GM23338 (cell line): ENCODE measurements at regions not wholly inside any gene's neighbourhood (a gene's known extent, or its start where the extent isn't known, plus 50 kb on each side); places are given as distances from the start of the nearest gene placed in this dataset.

Experiments
- CREB1 ChIP-seq: fragments of 250-450 bp; sonication (Bioruptor Pico); IDR thresholded peaks from 2 replicates; pipeline ENCODE4 v1.5.0; 2020; ENCODE audit warnings: low read depth, mild to moderate bottlenecking, moderate library complexity
- CTCF ChIP-seq, 2 experiments: fragments of 200-600 bp in 1 of 2; sonication (generic) in 1 of 2; conservative IDR thresholded peaks; 2 replicates each; pipeline versions ENCODE4 v1.5.1 to v1.6.1; 2016 to 2017; ENCODE audit warnings: antibody characterized with exemption in 2 of 2, low read depth in 2 of 2, mild to moderate bottlenecking in 2 of 2, moderate library complexity in 1 of 2
- ETS1 ChIP-seq: IDR thresholded peaks from 2 replicates; pipeline ENCODE4 v1.6.1; 2016; ENCODE audit warnings: antibody characterized with exemption
- EZH2phosphoT487 ChIP-seq: fragments of 200-600 bp; sonication (generic); IDR thresholded peaks from one replicate; pipeline ENCODE4 v1.8.1; 2018; ENCODE audit warnings: antibody characterized with exemption; ENCODE audit not compliant: unreplicated experiment
- JUNB ChIP-seq: IDR thresholded peaks from one replicate; pipeline ENCODE4 v1.6.1; 2016; ENCODE audit warnings: antibody characterized with exemption; ENCODE audit not compliant: unreplicated experiment
- ZNF114 ChIP-seq: fragments of 250-450 bp; sonication (Bioruptor Pico); IDR thresholded peaks from 2 replicates; pipeline ENCODE4 v1.5.0; 2020; ENCODE audit warnings: mild to moderate bottlenecking, moderate library complexity
- ZNF462 ChIP-seq: fragments of 250-450 bp; sonication (Bioruptor Pico); IDR thresholded peaks from 2 replicates; pipeline ENCODE4 v1.5.0; 2020; ENCODE audit warnings: mild to moderate bottlenecking, moderate library complexity

GRCh38 chr7:133180717-133181116 lies 72.2 kb upstream of the EXOC4 start (continued):
- no peak for TF ChIP-seq ZNF462 (CRISPR knock-in tag)
- TF ChIP-seq JUNB, result no peak
- no peak for TF ChIP-seq ZNF114 (CRISPR knock-in tag)
- TF ChIP-seq EZH2phosphoT487, result no peak
- no peak for TF ChIP-seq ETS1
- no peak for TF ChIP-seq CREB1 (CRISPR knock-in tag)
- TF ChIP-seq CTCF (conservative IDR thresholded peaks at IDR 0.05; ENCODE audit: low read depth in 2 of 2), result no peak
